K562 (cell line): ENCODE measurements at regions not wholly inside any gene's neighbourhood (a gene's known extent, or its start where the extent isn't known, plus 50 kb on each side); places are given as distances from the start of the nearest gene placed in this dataset.

Source experiments
- ATAC-seq: fragments of 200-7000 bp; cut with Tn5 transposase; 3 replicates; pipeline ENCODE4 v1.9.1; 2020; ENCODE audit warnings: moderate library complexity
- BruUV-seq: library from RNA; stranded (reverse); fragments of 400-500 nt; replicated peaks from 2 replicates; lab custom pipeline; 2021; lab: Mats Ljungman, UMichigan
- CTCF ChIA-PET: fragments of 300-600 bp; formaldehyde crosslinking; extraction: SDS; loops from one replicate; lab custom pipeline; 2021; ENCODE audit warnings: low intra/inter-chr PET ratio; lab: Yijun Ruan, JAX
- POLR2A ChIA-PET: fragments of 300-600, 350-650 bp; sonication (Branson Sonifier 250); formaldehyde crosslinking; extraction: SDS; loops from one replicate; lab custom pipeline; 2021; ENCODE audit warnings: antibody characterized with exemption, inconsistent platforms; lab: Yijun Ruan, JAX
- DNase-seq, 4 experiments: peaks; one replicate each; pipeline versions ENCODE4 v3.0.0 to v3.0.0-alpha.2; 2011 to 2018; ENCODE audit warnings: low spot score in 3 of 4, mixed read lengths in 3 of 4; ENCODE audit errors: extremely low read depth in 1 of 4
- FAIRE-seq: peaks from 2 replicates; lab custom pipeline; 2011; peaks lifted over from hg19 to GRCh38; lab: Jason Lieb, UNC
- H2AFZ ChIP-seq: 2 replicates; pipeline ENCODE4 v1.6.0; 2011; ENCODE audit warnings: low read depth, low read length, control low read depth, inconsistent platforms
- H3K27ac ChIP-seq: fragments of 200-600 bp; 3 replicates; pipeline ENCODE4 v1.8.0; 2011; ENCODE audit warnings: low read depth, mild to moderate bottlenecking, control low read depth, inconsistent platforms, low read length, moderate library complexity, mixed read lengths; ENCODE audit errors: extremely low read depth
- H3K27me3 ChIP-seq, 2 experiments: fragments of 300-600 bp in 1 of 2; 2 replicates in 1 of 2; 3 replicates in 1 of 2; pipeline versions ENCODE4 v1.6.0 to v1.8.0; 2011; ENCODE audit warnings: inconsistent platforms in 2 of 2, low read length in 2 of 2, mild to moderate bottlenecking in 1 of 2, mixed read lengths in 1 of 2, moderate library complexity in 1 of 2; ENCODE audit not compliant: control insufficient read depth in 2 of 2, insufficient read depth in 2 of 2
- H3K36me3 ChIP-seq: fragments of 300-600 bp; 3 replicates; pipeline ENCODE4 v1.8.0; 2011; ENCODE audit warnings: mild to moderate bottlenecking, low read length, inconsistent platforms; ENCODE audit not compliant: control insufficient read depth, insufficient read depth
- H3K4me1 ChIP-seq, 2 experiments: fragments of 200-600 bp in 1 of 2; replicated peaks in 1 of 2; 2 replicates in 1 of 2; 3 replicates in 1 of 2; pipeline versions ENCODE4 v1.5.1 to v1.8.0; 2011; ENCODE audit warnings: inconsistent platforms in 2 of 2, low read length in 2 of 2, mild to moderate bottlenecking in 1 of 2, mixed read lengths in 1 of 2, moderate library complexity in 1 of 2; ENCODE audit not compliant: control insufficient read depth in 2 of 2, insufficient read depth in 2 of 2
- H3K4me2 ChIP-seq: 2 replicates; pipeline ENCODE4 v1.6.1; 2011; ENCODE audit warnings: low read length, control low read depth, inconsistent platforms, mixed read lengths; ENCODE audit not compliant: insufficient read depth
- H3K4me3 ChIP-seq: fragments of 200-600 bp; sonication (generic), shearing (Covaris generic); 2 replicates; pipeline ENCODE4 v1.5.1; 2016; ENCODE audit warnings: control low read depth, inconsistent platforms
- H3K79me2 ChIP-seq: fragments of 200-600 bp; 3 replicates; pipeline ENCODE4 v1.8.0; 2011; ENCODE audit warnings: low read length, inconsistent platforms; ENCODE audit not compliant: control insufficient read depth, insufficient read depth
- H3K9ac ChIP-seq, 2 experiments: 2 replicates each; pipeline versions ENCODE4 v1.6.0 to v1.6.1; 2011; ENCODE audit warnings: low read depth in 2 of 2, low read length in 2 of 2, control low read depth in 1 of 2, inconsistent platforms in 1 of 2, mild to moderate bottlenecking in 1 of 2, mixed read lengths in 1 of 2; ENCODE audit not compliant: insufficient read depth in 1 of 2
- H3K9me1 ChIP-seq: one replicate; pipeline ENCODE4 v1.6.0; 2011; ENCODE audit warnings: inconsistent platforms, mild to moderate bottlenecking, low read length, moderate library complexity; ENCODE audit not compliant: control insufficient read depth, insufficient read depth
- H3K9me3 ChIP-seq: replicated peaks from 2 replicates; pipeline ENCODE4 v1.5.1; 2011; ENCODE audit warnings: low read depth, low read length, inconsistent platforms; ENCODE audit not compliant: control insufficient read depth, insufficient read depth
- H4K20me1 ChIP-seq: replicated peaks from 2 replicates; pipeline ENCODE4 v1.6.1; 2011; ENCODE audit warnings: low read length, inconsistent platforms, mixed read lengths; ENCODE audit not compliant: control insufficient read depth, insufficient read depth
- CBX8 ChIP-seq: fragments of 200-600 bp; sonication (generic); IDR thresholded peaks from 2 replicates; pipeline ENCODE4 v1.6.1; 2012; ENCODE audit warnings: borderline replicate concordance, mixed run types, low read depth, mild to moderate bottlenecking, moderate library complexity, mixed read lengths, low read length, control low read depth, inconsistent platforms; ENCODE audit not compliant: poor library complexity, severe bottlenecking; ENCODE audit errors: extremely low read depth
- CHAMP1 ChIP-seq: fragments of 450-650 bp; IDR thresholded peaks from 2 replicates; pipeline ENCODE4 v1.6.1; 2016; ENCODE audit warnings: mild to moderate bottlenecking
- PRMT5 ChIP-seq: sonication (generic); formaldehyde crosslinking; IDR thresholded peaks from 2 replicates; pipeline ENCODE4 v1.5.0; 2020; ENCODE audit warnings: missing genetic modification reagents
- SPI1 ChIP-seq: IDR thresholded peaks from 2 replicates; pipeline ENCODE4 v1.6.1; 2011; ENCODE audit warnings: low read depth, low read length, control low read depth, borderline replicate concordance
- TAF15 ChIP-seq: fragments of 200-400 bp; formaldehyde crosslinking; IDR thresholded peaks from 2 replicates; pipeline ENCODE4 v1.6.1; 2017; ENCODE audit warnings: mild to moderate bottlenecking, low read depth, low read length, moderate library complexity
- ZHX1 ChIP-seq: fragments of 150-350 bp; conservative IDR thresholded peaks from 2 replicates; pipeline ENCODE4 v1.6.1; 2014; ENCODE audit warnings: low read length
- WGBS: fragments of 100-300 bp; shearing (Covaris generic); methylation state at CpG from one replicate; pipeline ENCODE4 v1.1.6; 2016; ENCODE audit warnings: low coverage, mixed read lengths; ENCODE audit not compliant: insufficient coverage; ENCODE audit errors: missing lambda C conversion rate; 5-methylcytosine and 5-hydroxymethylcytosine counted together
- in situ Hi-C: fragments of 300-500 bp; cut with MboI; formaldehyde crosslinking; loops from 4 replicates; pipeline ENCODE4 v1.15.0; 2018; ENCODE audit warnings: inconsistent platforms, mixed read lengths
- intact Hi-C: fragments of 100-400 bp; cut with micrococcal nuclease; formaldehyde crosslinking; loops from 2 replicates; pipeline ENCODE4 v1.14.2; 2022

DNA sequence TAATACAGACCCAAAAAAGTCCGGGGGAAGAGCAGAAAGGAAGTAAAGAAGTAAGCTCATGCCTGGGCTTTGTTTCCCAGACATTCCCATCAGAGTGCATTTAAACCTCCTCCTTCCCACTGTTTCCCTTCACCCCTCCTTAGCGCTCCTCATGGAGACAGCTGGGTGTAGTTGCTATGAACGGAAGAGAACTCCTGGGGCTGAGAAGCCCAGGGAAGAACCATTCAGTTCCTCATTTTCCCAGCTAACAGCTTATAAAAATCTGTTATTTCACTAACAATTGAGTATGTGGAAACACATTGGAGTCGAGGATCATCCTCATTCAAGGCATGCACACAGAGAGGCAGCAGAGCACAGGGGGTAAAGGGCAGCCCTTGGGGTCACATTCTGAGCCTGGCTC is 299.3 kb downstream of the SHQ1 start:
- no peaks in the 10 kb centered on the region for H3K79me2 ChIP-seq
- no peak overlapping the region for H2AFZ ChIP-seq
- TF ChIP-seq CHAMP1 (no peak), SPI1 (peak; percentile 51; the same call in 1 of the 2 replicates), CBX8 (no peak), ZHX1 (no peak), TAF15 (no peak), PRMT5 (CRISPR knock-in tag) (no peak)
- H4K20me1 ChIP-seq: no peaks in the 10 kb centered on the region
- in situ Hi-C loops (no loop called here), intact Hi-C loops (no loop called here)
- DNase-seq (no peak), FAIRE-seq (no peak), ATAC-seq (no peak)
- no peaks in the 10 kb centered on the region for H3K9me1 ChIP-seq
- H3K27me3 ChIP-seq: no peaks in the 10 kb centered on the region
- H3K9me3 ChIP-seq: no peaks in the 10 kb centered on the region
- POLR2A ChIA-PET: no interaction called here
- H3K9ac ChIP-seq: no peak overlapping the region
- H3K36me3 ChIP-seq: no peaks in the 10 kb centered on the region
- H3K4me1 ChIP-seq: peaks cover 0 to 4% of the 10 kb centered on the region in 2 experiments; a peak in 3 of 5 replicates
- no peak overlapping the region for H3K27ac ChIP-seq
- BruUV-seq: no TSS peak
- CTCF ChIA-PET: no interaction called here
- H3K4me2 ChIP-seq: no peak overlapping the region
- H3K4me3 ChIP-seq: no peak overlapping the region
- WGBS: 47% methylated on average over 4 of the region's 4 CpGs
